NCI-H510A treated with DMSO at 0.1 percent for 48 hours (cell line): ENCODE measurements at regions not wholly inside any gene's neighbourhood (a gene's known extent, or its start where the extent isn't known, plus 50 kb on each side); places are given as distances from the start of the nearest gene placed in this dataset.

Experiments
- DNase-seq: peaks from one replicate; lab custom pipeline; 2025; lab: John Stamatoyannopoulos, UW

DNA sequence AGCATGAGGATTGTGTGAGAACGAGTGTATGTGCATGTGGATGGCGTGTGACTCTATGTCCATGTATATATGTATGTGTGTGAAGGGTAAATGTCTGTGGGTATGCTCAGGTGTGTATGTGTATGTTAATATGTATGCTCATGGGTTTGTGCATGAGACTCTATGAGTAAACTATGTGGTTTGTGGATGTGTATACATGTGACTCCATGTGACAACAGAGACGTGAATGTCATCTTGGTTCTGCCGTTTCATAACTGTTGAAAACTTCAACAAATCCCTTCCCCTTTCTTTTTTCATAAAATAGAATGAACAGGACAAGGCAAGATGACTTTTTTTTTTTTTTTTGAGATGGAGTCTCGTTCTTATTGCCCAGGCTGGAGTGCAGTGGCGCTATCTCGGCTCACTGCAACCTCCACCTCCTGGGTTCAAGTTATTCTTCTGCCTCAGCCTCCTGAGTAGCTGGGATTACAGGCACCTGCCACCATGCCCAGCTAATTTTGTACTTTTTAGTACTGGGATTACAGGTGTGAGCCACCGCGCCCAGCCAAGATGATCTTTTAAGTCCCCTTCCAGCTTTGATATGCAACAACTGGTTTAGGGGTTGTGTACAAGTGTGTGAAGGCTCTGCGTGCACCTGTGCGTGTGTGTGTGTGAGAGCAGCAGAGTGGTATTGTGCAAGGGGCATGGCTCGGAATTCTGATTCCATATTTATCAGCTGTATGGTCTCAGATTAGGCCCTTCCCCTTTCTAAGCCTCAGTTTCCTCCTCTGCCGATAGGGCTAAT lies 106.3 kb downstream of the EBNA1BP2 start:
- DNase-seq, result no peak

DNA sequence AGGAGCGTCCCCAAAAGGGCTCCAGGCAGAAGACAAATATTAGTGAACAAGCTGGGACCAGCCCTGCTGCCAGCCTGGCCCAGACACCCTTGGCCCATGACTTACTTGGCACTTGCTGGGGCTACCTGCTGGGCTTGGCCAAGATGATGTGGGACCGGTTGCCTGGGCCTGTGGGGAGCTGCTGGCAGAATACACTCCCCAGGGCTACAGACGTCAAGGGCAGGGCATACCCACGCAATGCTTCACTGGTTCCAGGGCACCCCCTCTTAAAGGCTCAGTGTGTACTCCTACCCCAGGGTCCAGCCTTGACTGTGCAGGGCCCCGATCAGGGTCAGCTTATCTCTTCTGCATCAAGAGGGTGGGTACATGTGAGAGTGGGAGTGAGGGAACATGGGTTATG lies 106.5 kb upstream of the SLC2A1 start:
- no peak for DNase-seq

DNA sequence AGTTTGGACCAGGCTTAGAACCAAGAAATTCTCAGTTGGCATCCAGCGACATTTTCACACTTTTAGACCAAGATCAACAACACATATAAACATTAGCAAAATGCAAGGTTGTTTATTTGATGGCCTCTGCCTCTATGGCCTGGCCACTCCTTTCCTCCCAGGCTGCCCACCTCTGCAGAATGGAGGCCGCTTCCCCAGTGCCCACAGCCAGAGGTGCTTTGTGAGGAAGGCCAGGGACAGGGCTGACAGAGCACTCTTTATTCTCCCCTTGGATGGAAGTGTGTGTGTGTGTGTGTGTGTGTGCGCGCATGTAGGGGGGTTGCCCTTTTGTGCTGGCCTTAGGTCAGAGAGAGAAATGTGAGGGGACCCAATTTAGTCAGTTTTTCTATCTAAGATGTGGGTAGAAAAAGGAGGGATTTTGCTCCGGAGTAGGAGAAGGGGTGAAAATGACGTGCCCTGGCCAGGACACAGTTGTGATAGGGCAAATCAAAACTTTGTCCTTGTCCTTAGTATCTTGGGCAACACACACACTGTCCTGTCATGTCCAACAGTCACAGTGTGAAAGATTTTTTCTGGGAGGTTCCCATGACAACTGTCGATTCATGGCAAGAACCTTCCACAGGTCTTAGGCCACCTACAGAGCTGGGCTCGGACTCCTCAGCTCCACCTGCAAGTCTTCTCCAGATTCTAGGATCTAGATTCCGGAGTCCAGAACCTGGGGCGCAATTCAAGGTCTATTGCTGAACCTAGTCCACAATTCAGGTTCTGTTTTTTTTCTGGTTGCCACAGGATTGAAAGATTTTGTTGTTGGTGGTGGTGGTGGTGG lies 104.9 kb upstream of the SLC2A1 start:
- DNase-seq, result no peak

DNA sequence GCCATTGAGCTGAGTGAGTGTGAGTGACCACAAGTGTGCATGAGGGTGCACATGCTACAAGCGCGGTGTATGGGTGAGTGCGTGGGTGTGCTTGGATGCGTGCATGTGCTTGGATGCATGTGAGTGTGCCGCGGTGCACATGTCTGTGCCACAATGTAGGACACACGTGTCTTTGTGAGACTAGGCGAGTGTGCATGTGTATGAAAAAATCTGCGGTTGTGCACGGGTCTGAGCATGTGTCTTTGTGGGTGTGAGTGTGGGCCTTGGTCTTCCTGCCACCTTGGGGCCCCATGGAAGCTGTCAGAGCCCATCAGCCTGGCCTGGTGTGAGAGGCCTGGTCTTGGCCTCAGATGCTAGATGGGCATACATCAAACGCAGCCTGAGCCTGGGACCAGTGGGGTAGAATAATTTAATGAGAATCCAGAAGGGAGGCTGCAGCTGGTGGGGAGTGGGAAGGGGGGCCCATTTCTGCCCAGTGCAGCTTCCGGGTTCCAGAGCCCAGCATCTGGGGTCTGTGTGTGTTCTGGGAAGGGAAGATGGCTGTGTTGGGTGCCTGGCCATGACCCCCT lies 103.9 kb upstream of the SLC2A1 start:
- no peak for DNase-seq

- DNase-seq, result no peak
Measured at GRCh38 chr1:43061757-43062156, 103.1 kb upstream of the SLC2A1 start.

GRCh38 chr1:43059640-43060574 lies 101.2 kb upstream of the SLC2A1 start:
- no peak for DNase-seq

- DNase-seq, result no peak
Measured at GRCh38 chr1:43058545-43059360, 100.1 kb upstream of the SLC2A1 start.

GRCh38 chr1:43058056-43058455 lies 99.4 kb upstream of the SLC2A1 start:
- DNase-seq, result no peak

DNA sequence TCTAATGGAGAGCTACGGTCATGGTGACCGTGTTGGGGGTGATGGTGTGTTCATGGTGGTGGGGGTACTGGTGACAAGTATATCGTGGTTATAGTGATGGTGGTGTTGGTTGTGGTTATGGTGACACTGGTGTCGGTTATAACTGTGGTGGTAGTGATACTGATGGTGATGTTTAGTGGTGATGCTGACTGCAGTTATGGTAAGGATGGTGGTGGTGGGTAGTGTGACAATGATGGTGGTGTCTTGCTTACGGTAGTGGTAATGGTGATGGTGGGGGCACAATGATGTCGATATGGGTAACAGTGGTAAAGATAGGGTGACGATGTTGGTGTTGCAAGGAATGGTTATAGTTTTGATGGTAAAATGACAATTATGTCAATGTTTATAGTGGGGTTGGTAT lies 98.9 kb upstream of the SLC2A1 start:
- DNase-seq, result no peak

DNA sequence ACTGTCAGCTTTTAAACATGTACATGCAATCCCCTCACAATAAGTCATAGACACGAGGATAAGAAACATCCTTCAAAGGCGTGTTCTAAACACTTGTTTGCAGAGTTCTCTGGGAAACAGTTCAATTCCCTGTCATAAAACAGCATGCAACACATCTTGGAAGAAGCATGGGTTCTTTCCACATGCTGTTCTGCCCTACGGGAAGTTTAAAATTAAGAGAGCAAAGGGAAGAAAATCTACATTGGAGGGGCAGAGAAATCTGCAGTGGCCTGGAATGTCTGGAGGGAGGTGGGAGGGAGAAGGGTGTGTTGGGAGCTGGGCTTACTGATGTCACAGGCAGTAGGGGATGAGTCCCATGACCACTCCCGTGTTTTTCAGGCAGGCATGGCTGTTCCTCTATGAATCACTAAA lies 98.3 kb upstream of the SLC2A1 start:
- no peak for DNase-seq

DNA sequence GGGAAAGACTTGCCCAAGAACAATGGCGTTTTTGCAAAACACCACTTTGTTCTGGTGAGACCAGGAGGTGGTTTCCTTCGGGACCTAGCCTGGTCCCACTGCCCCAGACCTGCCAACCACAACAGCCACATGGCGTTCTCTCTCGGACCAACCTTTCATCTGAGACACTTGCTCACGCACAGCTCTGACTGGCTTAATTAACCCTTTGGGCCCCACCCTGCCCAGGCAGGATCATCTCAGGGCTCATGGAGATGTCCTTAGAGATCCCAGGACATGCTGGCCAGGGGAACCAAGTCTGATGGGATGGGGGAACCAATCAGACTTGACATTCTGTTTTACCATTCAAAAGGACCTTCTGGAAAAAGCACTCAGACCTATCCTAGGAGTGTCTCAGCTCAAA lies 97.8 kb upstream of the SLC2A1 start:
- no peak for DNase-seq

- DNase-seq, result no peak
Measured at GRCh38 chr1:43054961-43055360, 96.3 kb upstream of the SLC2A1 start.

GRCh38 chr1:43052786-43053439 lies 94.2 kb upstream of the SLC2A1 start:
- no peak for DNase-seq

DNA sequence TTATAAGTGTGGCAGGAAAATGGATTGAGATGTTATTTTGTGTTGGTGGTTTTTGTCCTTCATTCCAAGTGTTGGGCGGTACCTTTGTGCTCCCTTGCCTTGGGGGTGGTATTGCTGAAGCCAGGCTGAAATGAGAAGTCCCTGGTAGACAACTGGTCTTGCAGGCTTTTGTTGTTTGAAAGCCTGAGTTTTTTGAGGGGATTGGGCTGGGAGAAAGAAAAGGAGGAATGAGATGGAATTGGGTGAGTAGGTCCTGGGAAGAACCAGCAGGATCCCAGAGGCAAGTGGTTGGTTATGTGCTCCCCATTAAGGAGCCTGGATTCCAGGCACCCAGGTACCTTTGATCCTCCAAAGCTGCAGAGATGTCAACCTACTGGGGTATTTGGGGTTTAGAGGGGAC lies 93.7 kb upstream of the SLC2A1 start:
- DNase-seq, result no peak

DNA sequence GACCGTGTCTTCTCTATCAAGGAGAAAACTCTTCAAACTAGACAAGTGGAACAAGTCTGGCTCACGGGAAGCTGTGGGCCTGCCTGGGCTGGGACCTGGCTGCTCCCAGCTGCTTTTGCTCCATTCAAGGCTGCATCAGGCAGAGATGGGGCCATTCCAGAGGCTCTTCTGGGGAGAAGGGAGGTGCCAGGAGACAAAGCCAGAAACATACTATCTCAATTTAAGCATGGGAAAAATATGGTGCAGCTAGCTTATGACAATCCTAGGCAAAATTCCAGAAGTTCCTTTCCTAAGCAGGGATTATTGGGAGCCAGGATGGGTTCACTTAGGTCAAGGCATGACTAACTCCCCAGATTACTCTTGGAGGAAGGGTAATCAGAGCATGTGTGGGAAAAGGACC lies 90.8 kb upstream of the SLC2A1 start:
- DNase-seq, result no peak

DNA sequence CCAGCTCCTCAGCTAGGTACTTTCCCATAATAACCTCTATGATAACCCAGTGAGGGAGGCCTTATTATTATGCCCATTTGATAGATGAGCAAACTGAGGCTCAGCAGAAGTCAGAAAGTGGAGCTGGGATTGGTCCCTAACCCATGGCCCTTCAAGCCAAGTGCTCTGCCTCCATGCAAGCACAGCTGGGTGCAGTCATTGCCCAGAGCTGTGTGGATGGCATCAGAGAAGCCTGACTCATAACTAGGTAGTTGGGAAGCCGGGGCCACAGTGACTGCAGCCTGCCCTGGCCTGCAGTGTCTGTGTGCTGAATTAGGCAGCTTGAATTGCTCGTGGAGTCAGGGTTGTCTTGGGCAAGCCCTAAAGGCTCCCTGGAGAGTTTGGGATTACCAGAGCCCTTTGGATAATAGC lies 89.9 kb upstream of the SLC2A1 start:
- DNase-seq, result no peak

DNA sequence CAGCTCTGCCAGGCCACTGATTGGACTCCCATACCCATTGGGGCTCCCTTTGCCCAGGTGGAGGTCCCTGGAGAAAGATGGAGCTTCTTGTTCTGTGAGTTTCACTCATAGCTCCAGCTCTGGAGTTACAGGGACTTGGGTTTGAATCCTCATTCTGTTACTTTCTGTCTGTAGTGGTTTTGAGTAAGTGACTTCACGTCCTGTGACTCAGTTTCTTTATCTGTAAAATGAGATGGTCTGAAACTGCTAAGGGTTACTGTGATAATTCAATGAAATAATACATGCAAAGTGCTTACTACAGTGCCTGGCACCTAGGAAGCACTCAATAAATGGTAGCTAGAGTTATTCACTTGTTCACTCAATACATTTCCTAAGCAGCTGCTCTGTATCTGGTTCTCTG lies 88.5 kb upstream of the SLC2A1 start:
- no peak for DNase-seq

- no peak for DNase-seq
Measured at GRCh38 chr1:43044572-43045361, 86.1 kb upstream of the SLC2A1 start.

- DNase-seq, result no peak
Measured at GRCh38 chr1:43043695-43044094, 85.0 kb upstream of the SLC2A1 start.
